ENCODE measurements at regions not wholly inside any gene's neighbourhood (a gene's known extent, or its start where the extent isn't known, plus 50 kb on each side); places are given as distances from the start of the nearest gene placed in this dataset.

GRCh38 chr7:46739518-46740234 lies 818.6 kb upstream of the IGFBP3 start:
- H3K79me2 ChIP-seq (ENCODE audit: insufficient read depth, low read length) = no peaks in the 10 kb centered on the region
- H3K9me2 ChIP-seq (ENCODE audit: insufficient read depth) = no peaks in the 10 kb centered on the region
- intact Hi-C loops (cut with micrococcal nuclease) = no loop called here
- TF ChIP-seq ATF3 (IDR thresholded peaks at IDR 0.05) (no peak), EZH2 (IDR thresholded peaks at IDR 0.05) (no peak), ZFX (IDR thresholded peaks at IDR 0.05) (no peak), CTCF (IDR thresholded peaks at IDR 0.05 in 2 of 3, conservative IDR thresholded peaks at IDR 0.05 in 1 of 3; ENCODE audit: borderline replicate concordance in 1 of 3, insufficient read depth in 1 of 3, low read depth in 2 of 3, low read length in 2 of 3) (no peak), POLR2A (IDR thresholded peaks at IDR 0.05; ENCODE audit: borderline replicate concordance, extremely low read depth, insufficient read depth, insufficient read length) (no peak), MAX (IDR thresholded peaks at IDR 0.05) (no peak), EZH2phosphoT487 (IDR thresholded peaks at IDR 0.05; ENCODE audit: borderline replicate concordance) (no peak), SRF (IDR thresholded peaks at IDR 0.05; ENCODE audit: low read depth) (no peak), POLR2AphosphoS5 (IDR thresholded peaks at IDR 0.05; ENCODE audit: low read depth, low read length) (no peak), CEBPB (IDR thresholded peaks at IDR 0.05; ENCODE audit: low read depth) (no peak), CBX3 (IDR thresholded peaks at IDR 0.05; ENCODE audit: low read depth) (no peak), RAD21 (IDR thresholded peaks at IDR 0.05; ENCODE audit: low read depth) (no peak), SP1 (IDR thresholded peaks at IDR 0.05; ENCODE audit: low read depth) (no peak), TCF7L2 (IDR thresholded peaks at IDR 0.05; ENCODE audit: borderline replicate concordance, extremely low read depth, insufficient read depth, insufficient read length) (no peak), REST (IDR thresholded peaks at IDR 0.05; ENCODE audit: low read depth) (no peak), ZNF274 (IDR thresholded peaks at IDR 0.05; ENCODE audit: low read depth, low read length) (no peak), ELF1 (IDR thresholded peaks at IDR 0.05; ENCODE audit: borderline replicate concordance, low read depth) (no peak), JUND (IDR thresholded peaks at IDR 0.05) (no peak), FOSL1 (IDR thresholded peaks at IDR 0.05; ENCODE audit: low read depth) (no peak)
- no peak overlapping the region for H3K4me2 ChIP-seq (ENCODE audit: low read length)
- H3K9ac ChIP-seq (ENCODE audit: low read length) = no peak overlapping the region
- no peaks in the 10 kb centered on the region for H3K9me3 ChIP-seq (ENCODE audit: control insufficient read depth in 1 of 2, insufficient read depth in 1 of 2, low read depth in 1 of 2, low read length in 2 of 2)
- H3K4me1 ChIP-seq (ENCODE audit: control insufficient read depth in 1 of 2, insufficient read depth in 2 of 2, low read length in 2 of 2) = no peaks in the 10 kb centered on the region
- H3K4me3 ChIP-seq (replicated peaks in 1 of 2; ENCODE audit: low read depth in 1 of 2, low read length in 2 of 2) = no peak overlapping the region
- no peak overlapping the region for H2AFZ ChIP-seq (ENCODE audit: low read depth, low read length, poor library complexity, severe bottlenecking)
- no peaks in the 10 kb centered on the region for H3K36me3 ChIP-seq (ENCODE audit: control insufficient read depth in 1 of 2, insufficient read depth in 2 of 2, low read length in 2 of 2)
- no peaks in the 10 kb centered on the region for H3K27me3 ChIP-seq (ENCODE audit: insufficient read depth, low read length)
- no peaks in the 10 kb centered on the region for H4K20me1 ChIP-seq (ENCODE audit: insufficient read depth)
- H3K27ac ChIP-seq (ENCODE audit: low read depth, low read length) = no peak overlapping the region
- ATAC-seq (no peak), DNase-seq (ENCODE audit: low read depth, low spot score) (no peak)
- POLR2A ChIA-PET = no interaction called here
- RAD21 ChIA-PET (ENCODE audit: low non-redundant PET in 1 of 2, low total read pairs in 2 of 2, uncharacterized antibody in 2 of 2, unreplicated experiment in 2 of 2) = no interaction called here
- no TSS peak for BruUV-seq (replicated peaks)
- CTCF ChIA-PET = no interaction called here
